ENCODE measurements at regions not wholly inside any gene's neighbourhood (a gene's known extent, or its start where the extent isn't known, plus 50 kb on each side); places are given as distances from the start of the nearest gene placed in this dataset.

- TF ChIP-seq GABPA (IDR thresholded peaks at IDR 0.05; ENCODE audit: borderline replicate concordance, insufficient read depth, low read length) = no peak
- no peak for TF ChIP-seq NRF1 (IDR thresholded peaks at IDR 0.05; ENCODE audit: low read depth, low read length)
- TF ChIP-seq CTCF (IDR thresholded peaks at IDR 0.05; ENCODE audit: control extremely low read depth in 1 of 3, insufficient read depth in 1 of 3, low read depth in 1 of 3, low read length in 3 of 3) = no peak
- TF ChIP-seq SIN3A (conservative IDR thresholded peaks at IDR 0.05 in 1 of 2, IDR thresholded peaks at IDR 0.05 in 1 of 2; ENCODE audit: low read depth in 1 of 2, low read length in 2 of 2) = no peak
- no peak for TF ChIP-seq POLR2AphosphoS5 (IDR thresholded peaks at IDR 0.05; ENCODE audit: low read depth, low read length)
- TF ChIP-seq CBX8 (IDR thresholded peaks at IDR 0.05; ENCODE audit: borderline replicate concordance, low read depth, low read length) = no peak
- no peak for TF ChIP-seq CHD2 (IDR thresholded peaks at IDR 0.05; ENCODE audit: low read length)
- no peak for TF ChIP-seq MAFK (IDR thresholded peaks at IDR 0.05; ENCODE audit: low read depth, low read length)
- no peak for TF ChIP-seq CHD7 (IDR thresholded peaks at IDR 0.05; ENCODE audit: insufficient replicate concordance, low read length)
- no peak for TF ChIP-seq USF2 (IDR thresholded peaks at IDR 0.05; ENCODE audit: low read length)
- TF ChIP-seq EZH2 (IDR thresholded peaks at IDR 0.05; ENCODE audit: low read depth, low read length, severe bottlenecking) = no peak
- TF ChIP-seq KDM5A (IDR thresholded peaks at IDR 0.05; ENCODE audit: low read length) = no peak
- no peak for TF ChIP-seq KDM1A (IDR thresholded peaks at IDR 0.05; ENCODE audit: borderline replicate concordance, low read length)
- TF ChIP-seq MAX (IDR thresholded peaks at IDR 0.05) = no peak
Measured at GRCh38 chr12:115444346-115444745, 760.4 kb upstream of the TBX3 start.

Measured in H1 (cell line).